ENCODE measurements at regions not wholly inside any gene's neighbourhood (a gene's known extent, or its start where the extent isn't known, plus 50 kb on each side); places are given as distances from the start of the nearest gene placed in this dataset.

GRCh38 chr9:20208961-20209371 lies 413.3 kb downstream of the MLLT3 start:
- no peak for TF ChIP-seq NR2C2 (CRISPR knock-in tag; IDR thresholded peaks at IDR 0.05)
- no peak for TF ChIP-seq OVOL2 (CRISPR knock-in tag; IDR thresholded peaks at IDR 0.05; ENCODE audit: borderline replicate concordance)
- TF ChIP-seq ATF6 (CRISPR knock-in tag; IDR thresholded peaks at IDR 0.05), result no peak
- no peak for TF ChIP-seq NR1H2 (CRISPR knock-in tag; IDR thresholded peaks at IDR 0.05)
- TF ChIP-seq ZBTB21 (CRISPR knock-in tag; IDR thresholded peaks at IDR 0.05; ENCODE audit: borderline replicate concordance), result no peak
- TF ChIP-seq HMGXB4 (CRISPR knock-in tag; IDR thresholded peaks at IDR 0.05), result no peak
- Mint-ChIP-seq H3K9me3 (no peaks in the 10 kb centered on the region), H3K27me3 (ENCODE audit: low read depth) (no peaks in the 10 kb centered on the region), H3K36me3 (no peaks in the 10 kb centered on the region), H3K27ac (no peak overlapping the region), H3K4me1 (peaks cover 16% of the 10 kb centered on the region), H3K4me3 (no peak overlapping the region)
- ChIA-PET POLR2A (no interaction called here), CTCF (no interaction called here)
- no peak for ATAC-seq
- DNase-seq (ENCODE audit: low spot score), result no peak

- CTCF ChIA-PET, result no interaction called here
- H3K4me1 Mint-ChIP-seq, result peaks cover 17% of the 10 kb centered on the region
- no peaks in the 10 kb centered on the region for H3K27me3 Mint-ChIP-seq (ENCODE audit: low read depth)
- no peaks in the 10 kb centered on the region for H3K9me3 Mint-ChIP-seq
- no peak overlapping the region for H3K4me3 Mint-ChIP-seq
- ATAC-seq (no peak), DNase-seq (ENCODE audit: low spot score) (no peak)
- no peaks in the 10 kb centered on the region for H3K36me3 Mint-ChIP-seq
- H3K27ac Mint-ChIP-seq, result no peak overlapping the region
- POLR2A ChIA-PET, result no interaction called here
- TF ChIP-seq SOX15 (CRISPR knock-in tag; IDR thresholded peaks at IDR 0.05) (no peak), IRF1 (CRISPR knock-in tag; IDR thresholded peaks at IDR 0.05) (no peak), ZNF263 (CRISPR knock-in tag; IDR thresholded peaks at IDR 0.05; ENCODE audit: low read depth) (no peak), SMAD3 (CRISPR knock-in tag; IDR thresholded peaks at IDR 0.05; ENCODE audit: borderline replicate concordance) (no peak), MXD4 (CRISPR knock-in tag; IDR thresholded peaks at IDR 0.05; ENCODE audit: borderline replicate concordance) (no peak), CTCF (IDR thresholded peaks at IDR 0.05) (no peak), PRDM15 (CRISPR knock-in tag; IDR thresholded peaks at IDR 0.05) (no peak), ZNF219 (CRISPR knock-in tag; IDR thresholded peaks at IDR 0.05; ENCODE audit: borderline replicate concordance) (no peak), TEAD4 (CRISPR knock-in tag; IDR thresholded peaks at IDR 0.05) (no peak), NR1H2 (CRISPR knock-in tag; IDR thresholded peaks at IDR 0.05) (no peak), FOXJ3 (CRISPR knock-in tag; IDR thresholded peaks at IDR 0.05; ENCODE audit: borderline replicate concordance) (no peak), FOXP4 (CRISPR knock-in tag; IDR thresholded peaks at IDR 0.05) (no peak), ATF1 (CRISPR knock-in tag; IDR thresholded peaks at IDR 0.05) (no peak), ZNF425 (CRISPR knock-in tag; conservative IDR thresholded peaks at IDR 0.05) (no peak), IRF2 (CRISPR knock-in tag; IDR thresholded peaks at IDR 0.05; ENCODE audit: borderline replicate concordance, low read depth) (no peak), ZNF138 (CRISPR knock-in tag; conservative IDR thresholded peaks at IDR 0.05) (no peak), SMAD4 (CRISPR knock-in tag; IDR thresholded peaks at IDR 0.05) (no peak), OVOL2 (CRISPR knock-in tag; IDR thresholded peaks at IDR 0.05; ENCODE audit: borderline replicate concordance) (no peak)
These were observed 414.1 kb downstream of the MLLT3 start for GRCh38 chr9:20208226-20208625.
